ENCODE measurements at regions not wholly inside any gene's neighbourhood (a gene's known extent, or its start where the extent isn't known, plus 50 kb on each side); places are given as distances from the start of the nearest gene placed in this dataset.
"Not testable (repeated sequence)": the region's sequence is repeated elsewhere in the genome, so short reads cannot be mapped to it uniquely, and the experiment has no call there.

DNA sequence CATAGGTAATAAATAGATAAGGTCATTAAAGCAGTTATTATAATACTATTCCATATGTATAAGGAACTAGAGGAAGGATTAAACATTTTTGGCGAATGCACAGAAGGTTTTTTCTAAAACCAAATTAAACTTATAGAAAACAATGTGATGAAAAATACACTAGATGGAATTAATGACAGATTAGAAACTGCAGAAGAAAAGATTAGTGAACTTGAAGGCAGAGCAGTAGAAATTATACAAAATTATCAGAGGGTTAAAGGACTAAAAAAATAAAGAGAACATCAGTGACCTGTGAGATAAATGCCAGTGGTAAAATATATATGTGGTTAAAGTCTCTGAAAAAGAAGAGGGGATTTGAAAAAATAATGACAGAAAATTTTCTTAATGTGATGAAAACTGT lies 74.0 kb downstream of the IGLL5 start:
- no peak overlapping the region for H3K4me3 ChIP-seq (ENCODE audit: low read depth, low read length)
- H3K27me3 ChIP-seq (ENCODE audit: control insufficient read depth, insufficient read depth, low read length): peaks cover 3% of the 10 kb centered on the region
- ChIA-PET POLR2A (no interaction called here), CTCF (interaction anchor here (3.3 to 8.4 kb wide), 2 partner anchors 158 to 167 kb away, joined by 16 to 304 read pairs; no protein-coding TSS in a partner anchor)
- H3K27ac ChIP-seq (ENCODE audit: low read depth, low read length): no peak overlapping the region
- no peaks in the 10 kb centered on the region; the same call in 1 of the 2 replicates for H3K9me3 ChIP-seq (ENCODE audit: control insufficient read depth, insufficient read depth, low read length)
- no peak for DNase-seq (ENCODE audit: low read depth, low spot score)
- TF ChIP-seq, protein P1, sequence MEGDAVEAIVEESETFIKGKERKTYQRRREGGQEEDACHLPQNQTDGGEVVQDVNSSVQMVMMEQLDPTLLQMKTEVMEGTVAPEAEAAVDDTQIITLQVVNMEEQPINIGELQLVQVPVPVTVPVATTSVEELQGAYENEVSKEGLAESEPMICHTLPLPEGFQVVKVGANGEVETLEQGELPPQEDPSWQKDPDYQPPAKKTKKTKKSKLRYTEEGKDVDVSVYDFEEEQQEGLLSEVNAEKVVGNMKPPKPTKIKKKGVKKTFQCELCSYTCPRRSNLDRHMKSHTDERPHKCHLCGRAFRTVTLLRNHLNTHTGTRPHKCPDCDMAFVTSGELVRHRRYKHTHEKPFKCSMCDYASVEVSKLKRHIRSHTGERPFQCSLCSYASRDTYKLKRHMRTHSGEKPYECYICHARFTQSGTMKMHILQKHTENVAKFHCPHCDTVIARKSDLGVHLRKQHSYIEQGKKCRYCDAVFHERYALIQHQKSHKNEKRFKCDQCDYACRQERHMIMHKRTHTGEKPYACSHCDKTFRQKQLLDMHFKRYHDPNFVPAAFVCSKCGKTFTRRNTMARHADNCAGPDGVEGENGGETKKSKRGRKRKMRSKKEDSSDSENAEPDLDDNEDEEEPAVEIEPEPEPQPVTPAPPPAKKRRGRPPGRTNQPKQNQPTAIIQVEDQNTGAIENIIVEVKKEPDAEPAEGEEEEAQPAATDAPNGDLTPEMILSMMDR (IDR thresholded peaks at IDR 0.05; ENCODE audit: low read depth, low read length): no peak

DNA sequence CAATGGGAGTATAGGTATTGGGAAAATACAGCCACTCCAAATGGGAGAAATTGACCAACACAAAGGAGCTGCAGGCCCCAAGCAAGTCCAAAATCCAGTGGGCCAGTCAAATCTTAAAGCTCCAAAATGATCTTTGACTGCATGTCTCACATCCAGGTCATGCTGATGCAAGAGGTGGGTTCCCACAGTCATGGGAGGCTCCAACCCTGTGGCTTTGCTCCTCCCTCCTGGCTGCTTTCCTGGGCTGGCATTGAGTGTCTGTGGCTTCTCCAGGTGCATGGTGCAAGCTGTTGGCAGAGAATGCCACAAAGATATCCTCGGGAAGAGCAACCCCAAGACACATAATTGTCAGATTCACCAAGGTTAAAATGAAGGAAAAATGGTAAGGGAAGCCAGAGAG lies 80.8 kb downstream of the IGLL5 start:
- ChIA-PET POLR2A (no interaction called here), CTCF (interaction anchor here (1.0 kb wide), 1 partner anchor 9 kb away, joined by 3 read pairs; no protein-coding TSS in a partner anchor)
- TF ChIP-seq, protein P1 (IDR thresholded peaks at IDR 0.05; ENCODE audit: low read depth, low read length): no peak
- Histone ChIP-seq H3K9me3 (ENCODE audit: control insufficient read depth, insufficient read depth, low read length) (no peaks in the 10 kb centered on the region), H3K27ac (ENCODE audit: low read depth, low read length) (no peak overlapping the region), H3K27me3 (ENCODE audit: control insufficient read depth, insufficient read depth, low read length) (no peaks in the 10 kb centered on the region), H3K4me3 (ENCODE audit: low read depth, low read length) (no peak overlapping the region)
- DNase-seq (ENCODE audit: low read depth, low spot score): no peak

DNA sequence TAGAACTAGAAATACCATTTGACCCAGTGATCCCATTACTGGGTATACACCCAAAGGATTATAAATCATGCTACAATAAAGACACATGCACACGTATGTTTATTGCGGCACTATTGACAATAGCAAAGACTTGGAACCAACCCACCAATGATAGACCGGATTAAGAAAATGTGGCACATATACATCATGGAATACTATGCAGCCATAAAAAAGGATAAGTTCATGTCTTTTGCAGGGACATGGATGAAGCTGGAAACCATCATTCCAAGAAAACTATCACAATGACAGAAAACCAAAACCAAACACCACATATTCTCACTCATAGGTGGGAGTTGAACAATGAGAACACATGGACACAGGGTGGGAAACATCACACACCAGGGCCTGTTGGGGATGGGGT lies 85.0 kb downstream of the IGLL5 start:
- H3K27ac ChIP-seq (ENCODE audit: low read depth, low read length); CTCF ChIA-PET; H3K27me3 ChIP-seq (ENCODE audit: control insufficient read depth, insufficient read depth, low read length); H3K4me3 ChIP-seq (ENCODE audit: low read depth, low read length); DNase-seq (ENCODE audit: low read depth, low spot score); POLR2A ChIA-PET; H3K9me3 ChIP-seq (ENCODE audit: control insufficient read depth, insufficient read depth, low read length): not testable (repeated sequence)

DNA sequence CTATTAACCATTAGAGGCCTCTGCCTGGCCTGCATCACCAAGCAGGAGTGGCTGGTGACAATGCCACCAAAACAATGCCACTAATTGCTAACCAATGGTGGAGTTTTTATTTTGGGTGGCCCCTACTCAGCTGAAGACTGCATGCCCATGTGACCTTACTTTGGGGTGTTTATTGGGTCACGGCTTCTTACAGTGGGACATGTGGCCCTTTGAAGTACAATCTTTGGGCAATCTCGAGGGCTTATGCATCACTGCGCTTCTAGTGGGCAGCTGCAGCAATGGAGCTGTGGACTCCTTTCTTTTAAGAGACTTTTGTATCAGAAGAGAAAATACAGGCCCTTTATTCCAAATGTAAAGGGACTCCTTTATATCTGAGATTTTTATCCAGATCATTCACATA lies 85.7 kb downstream of the IGLL5 start:
- no peaks in the 10 kb centered on the region for H3K27me3 ChIP-seq (ENCODE audit: control insufficient read depth, insufficient read depth, low read length)
- no peak overlapping the region for H3K4me3 ChIP-seq (ENCODE audit: low read depth, low read length)
- TF ChIP-seq, protein P1 (IDR thresholded peaks at IDR 0.05; ENCODE audit: low read depth, low read length): no peak
- no peaks in the 10 kb centered on the region for H3K9me3 ChIP-seq (ENCODE audit: control insufficient read depth, insufficient read depth, low read length)
- POLR2A ChIA-PET: no interaction called here
- H3K27ac ChIP-seq (ENCODE audit: low read depth, low read length): no peak overlapping the region
- DNase-seq (ENCODE audit: low read depth, low spot score): no peak
- CTCF ChIA-PET: interaction anchor here (0.9 kb wide), 1 partner anchor 386 kb away, joined by 4 read pairs; no protein-coding TSS in a partner anchor

DNA sequence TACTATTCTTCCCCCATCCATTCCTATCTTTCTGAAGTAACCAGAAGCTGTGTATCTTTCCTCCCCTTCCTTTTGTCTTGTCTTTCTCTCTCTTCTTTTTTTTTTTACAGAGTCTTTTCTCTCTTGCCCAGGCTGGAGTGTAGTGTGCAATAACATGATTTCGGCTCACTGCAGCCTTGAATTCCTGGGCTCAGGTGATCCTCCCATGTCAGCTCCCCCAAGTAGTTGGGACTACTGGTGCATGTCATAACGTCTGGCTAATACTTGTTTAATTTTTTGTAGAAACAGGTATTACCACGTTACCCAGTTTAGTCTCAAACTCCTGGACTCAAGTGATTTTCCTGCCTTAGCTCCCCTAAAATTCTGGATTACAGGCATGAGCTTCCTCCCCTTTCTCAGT lies 86.5 kb downstream of the IGLL5 start:
- no peak for DNase-seq (ENCODE audit: low read depth, low spot score)
- H3K4me3 ChIP-seq (ENCODE audit: low read depth, low read length): no peak overlapping the region
- H3K9me3 ChIP-seq (ENCODE audit: control insufficient read depth, insufficient read depth, low read length): no peaks in the 10 kb centered on the region
- ChIA-PET CTCF (interaction anchor here (0.7 to 2.3 kb wide), 4 partner anchors 14 to 387 kb away, joined by 3 to 13 read pairs (median 4); no protein-coding TSS in a partner anchor), POLR2A (no interaction called here)
- TF ChIP-seq, protein P1 (IDR thresholded peaks at IDR 0.05; ENCODE audit: low read depth, low read length): no peak
- no peak overlapping the region for H3K27ac ChIP-seq (ENCODE audit: low read depth, low read length)
- no peaks in the 10 kb centered on the region for H3K27me3 ChIP-seq (ENCODE audit: control insufficient read depth, insufficient read depth, low read length)
